Vagina (tissue), 2 donors: ENCODE measurements at regions not wholly inside any gene's neighbourhood (a gene's known extent, or its start where the extent isn't known, plus 50 kb on each side); places are given as distances from the start of the nearest gene placed in this dataset.

ENCODE experiments used
- POLR2A ChIP-seq, 2 donors: fragments of 450-650 bp; IDR thresholded peaks; one replicate each; pipeline ENCODE4 v1.6.1; 2017; ENCODE audit warnings: antibody characterized with exemption in 2 of 2, mild to moderate bottlenecking in 2 of 2, moderate library complexity in 2 of 2
- POLR2AphosphoS5 ChIP-seq, 2 donors: sonication (generic); formaldehyde crosslinking; IDR thresholded peaks; one replicate each; pipeline ENCODE4 v1.9.0; 2017; ENCODE audit warnings: antibody characterized with exemption in 2 of 2, mild to moderate bottlenecking in 2 of 2, low read depth in 1 of 2; ENCODE audit not compliant: insufficient read depth in 1 of 2
- TF ChIP-seq, protein P1 (sequence below), 3 experiments: fragments of 450-650 bp in 2 of 3; fragments of 200-600 bp in 1 of 3; sonication (generic) in 1 of 3; IDR thresholded peaks; one replicate each; pipeline ENCODE4 v1.5.1; 2017 to 2019; ENCODE audit warnings: antibody characterized with exemption in 3 of 3, mild to moderate bottlenecking in 2 of 3, moderate library complexity in 2 of 3

- TF ChIP-seq, protein P1, sequence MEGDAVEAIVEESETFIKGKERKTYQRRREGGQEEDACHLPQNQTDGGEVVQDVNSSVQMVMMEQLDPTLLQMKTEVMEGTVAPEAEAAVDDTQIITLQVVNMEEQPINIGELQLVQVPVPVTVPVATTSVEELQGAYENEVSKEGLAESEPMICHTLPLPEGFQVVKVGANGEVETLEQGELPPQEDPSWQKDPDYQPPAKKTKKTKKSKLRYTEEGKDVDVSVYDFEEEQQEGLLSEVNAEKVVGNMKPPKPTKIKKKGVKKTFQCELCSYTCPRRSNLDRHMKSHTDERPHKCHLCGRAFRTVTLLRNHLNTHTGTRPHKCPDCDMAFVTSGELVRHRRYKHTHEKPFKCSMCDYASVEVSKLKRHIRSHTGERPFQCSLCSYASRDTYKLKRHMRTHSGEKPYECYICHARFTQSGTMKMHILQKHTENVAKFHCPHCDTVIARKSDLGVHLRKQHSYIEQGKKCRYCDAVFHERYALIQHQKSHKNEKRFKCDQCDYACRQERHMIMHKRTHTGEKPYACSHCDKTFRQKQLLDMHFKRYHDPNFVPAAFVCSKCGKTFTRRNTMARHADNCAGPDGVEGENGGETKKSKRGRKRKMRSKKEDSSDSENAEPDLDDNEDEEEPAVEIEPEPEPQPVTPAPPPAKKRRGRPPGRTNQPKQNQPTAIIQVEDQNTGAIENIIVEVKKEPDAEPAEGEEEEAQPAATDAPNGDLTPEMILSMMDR (IDR thresholded peaks at IDR 0.05), result no peak
- TF ChIP-seq POLR2AphosphoS5 (IDR thresholded peaks at IDR 0.05; ENCODE audit: insufficient read depth in 1 of 2, low read depth in 1 of 2) (no peak), POLR2A (IDR thresholded peaks at IDR 0.05) (no peak)
These were observed 290.7 kb upstream of the ALG10B start for GRCh38 chr12:38025916-38026315.
